IMR-90 (cell line): ENCODE measurements at regions not wholly inside any gene's neighbourhood (a gene's known extent, or its start where the extent isn't known, plus 50 kb on each side); places are given as distances from the start of the nearest gene placed in this dataset.

Experiments
- ATAC-seq: fragments of 200-7000 bp; cut with Tn5 transposase; 2 replicates; pipeline ENCODE4 v1.9.1; 2020; ENCODE audit warnings: low read depth, mild to moderate bottlenecking, moderate library complexity
- BruUV-seq: library from RNA; stranded (reverse); fragments of 400-500 nt; replicated peaks from 2 replicates; lab custom pipeline; 2021; lab: Mats Ljungman, UMichigan
- CTCF ChIA-PET: fragments of 300-600 bp; formaldehyde crosslinking; extraction: SDS; loops from one replicate; lab custom pipeline; 2021; ENCODE audit warnings: antibody characterized with exemption; lab: Yijun Ruan, JAX
- POLR2A ChIA-PET: fragments of 300-600 bp; sonication (Branson Sonifier 250); formaldehyde crosslinking; loops from one replicate; lab custom pipeline; 2022; ENCODE audit warnings: antibody characterized with exemption; ENCODE audit not compliant: unreplicated experiment; lab: Charles Lee
- DNase-seq: peaks from one replicate; pipeline ENCODE4 v3.0.0; 2013
- H2AFZ ChIP-seq: replicated peaks from 2 replicates; pipeline ENCODE3; 2013; ENCODE audit warnings: low read length, mild to moderate bottlenecking; ENCODE audit not compliant: poor library complexity
- H2AK5ac ChIP-seq: 2 replicates; pipeline ENCODE4 v1.6.1; 2013; ENCODE audit warnings: low read depth, low read length, inconsistent platforms
- H2AK9ac ChIP-seq: replicated peaks from 2 replicates; pipeline ENCODE3; 2013; ENCODE audit warnings: mild to moderate bottlenecking, low read depth, low read length, moderate library complexity; ENCODE audit not compliant: poor library complexity
- H2BK120ac ChIP-seq: 2 replicates; pipeline ENCODE4 v1.6.1; 2013; ENCODE audit warnings: low read depth, low read length, inconsistent platforms
- H2BK15ac ChIP-seq: 3 replicates; pipeline ENCODE4 v1.6.1; 2013; ENCODE audit warnings: low read depth, low read length, inconsistent platforms
- H2BK20ac ChIP-seq: 2 replicates; pipeline ENCODE4 v1.6.1; 2013; ENCODE audit warnings: low read depth, mild to moderate bottlenecking, inconsistent platforms, low read length, moderate library complexity
- H2BK5ac ChIP-seq: 2 replicates; pipeline ENCODE4 v1.6.1; 2013; ENCODE audit warnings: mild to moderate bottlenecking, low read depth, low read length, inconsistent platforms; ENCODE audit not compliant: poor library complexity, severe bottlenecking
- H3K14ac ChIP-seq: replicated peaks from 2 replicates; pipeline ENCODE4 v1.6.1; 2013; ENCODE audit warnings: low read depth, low read length, inconsistent platforms
- H3K18ac ChIP-seq: 2 replicates; pipeline ENCODE4 v1.6.1; 2013; ENCODE audit warnings: low read depth, low read length, control low read depth
- H3K23ac ChIP-seq: 2 replicates; pipeline ENCODE4 v1.6.1; 2013; ENCODE audit warnings: low read depth, low read length, inconsistent platforms
- H3K27ac ChIP-seq: 2 replicates; pipeline ENCODE4 v1.5.1; 2013; ENCODE audit warnings: mild to moderate bottlenecking, control low read depth, low read length; ENCODE audit not compliant: insufficient read depth
- H3K27me3 ChIP-seq: 2 replicates; pipeline ENCODE4 v1.6.1; 2013; ENCODE audit warnings: low read length; ENCODE audit not compliant: control insufficient read depth, insufficient read depth
- H3K36me3 ChIP-seq: 2 replicates; pipeline ENCODE4 v1.6.1; 2013; ENCODE audit warnings: low read length, mixed read lengths; ENCODE audit not compliant: control insufficient read depth, insufficient read depth
- H3K4ac ChIP-seq: 2 replicates; pipeline ENCODE4 v1.6.1; 2013; ENCODE audit warnings: low read depth, low read length, inconsistent platforms
- H3K4me1 ChIP-seq: 2 replicates; pipeline ENCODE4 v1.6.1; 2013; ENCODE audit warnings: low read length, mixed read lengths; ENCODE audit not compliant: control insufficient read depth, insufficient read depth
- H3K4me2 ChIP-seq: 2 replicates; pipeline ENCODE4 v1.6.1; 2013; ENCODE audit warnings: low read depth, mild to moderate bottlenecking, control low read depth, low read length, moderate library complexity
- H3K4me3 ChIP-seq: 2 replicates; pipeline ENCODE4 v1.5.1; 2013; ENCODE audit warnings: low read depth, mild to moderate bottlenecking, control low read depth, low read length, moderate library complexity; ENCODE audit not compliant: insufficient read depth
- H3K56ac ChIP-seq: 2 replicates; pipeline ENCODE4 v1.6.1; 2013; ENCODE audit warnings: low read length, inconsistent platforms; ENCODE audit not compliant: insufficient read depth; ENCODE audit errors: extremely low read depth
- H3K79me1 ChIP-seq, 2 experiments: 2 replicates each; pipeline ENCODE4 v1.6.1; 2013; ENCODE audit warnings: low read length in 2 of 2, inconsistent platforms in 1 of 2, low read depth in 1 of 2
- H3K9ac ChIP-seq: 2 replicates; pipeline ENCODE4 v1.6.1; 2013; ENCODE audit warnings: low read depth, low read length, control low read depth
- H3K9me1 ChIP-seq: 2 replicates; pipeline ENCODE4 v1.6.1; 2013; ENCODE audit warnings: low read length, inconsistent platforms; ENCODE audit not compliant: insufficient read depth
- H3K9me3 ChIP-seq: 2 replicates; pipeline ENCODE4 v1.6.1; 2013; ENCODE audit warnings: low read length; ENCODE audit not compliant: control insufficient read depth, insufficient read depth
- H4K20me1 ChIP-seq: 2 replicates; pipeline ENCODE4 v1.6.1; 2013; ENCODE audit warnings: low read length, inconsistent platforms; ENCODE audit not compliant: insufficient read depth
- H4K5ac ChIP-seq: 2 replicates; pipeline ENCODE4 v1.6.1; 2013; ENCODE audit warnings: mild to moderate bottlenecking, low read depth, low read length, control low read depth
- H4K8ac ChIP-seq, 2 experiments: 2 replicates each; pipeline ENCODE4 v1.6.1; 2013; ENCODE audit warnings: low read depth in 2 of 2, low read length in 2 of 2, control low read depth in 1 of 2, inconsistent platforms in 1 of 2
- H4K91ac ChIP-seq: 2 replicates; pipeline ENCODE4 v1.6.1; 2013; ENCODE audit warnings: low read depth, low read length, inconsistent platforms; ENCODE audit not compliant: insufficient read depth
- BHLHE40 ChIP-seq: fragments of 150-350 bp; IDR thresholded peaks from 2 replicates; pipeline ENCODE4 v1.6.1; 2016; ENCODE audit warnings: mild to moderate bottlenecking, low read depth, low read length
- CEBPB ChIP-seq: IDR thresholded peaks from 2 replicates; pipeline ENCODE4 v1.6.1; 2012; ENCODE audit warnings: low read depth, low read length, improper control_type of control experiment
- CHD1 ChIP-seq: IDR thresholded peaks from 2 replicates; pipeline ENCODE4 v1.6.1; 2012; ENCODE audit warnings: low read depth, low read length, improper control_type of control experiment
- FOS ChIP-seq: fragments of 150-350 bp; IDR thresholded peaks from 2 replicates; pipeline ENCODE4 v1.6.1; 2016; ENCODE audit warnings: low read depth, low read length
- MAFK ChIP-seq: IDR thresholded peaks from 2 replicates; pipeline ENCODE4 v1.6.1; 2012; ENCODE audit warnings: low read depth, low read length, improper control_type of control experiment
- MAZ ChIP-seq: IDR thresholded peaks from 2 replicates; pipeline ENCODE4 v1.6.1; 2012; ENCODE audit warnings: low read depth, mild to moderate bottlenecking, low read length, improper control_type of control experiment, moderate library complexity, borderline replicate concordance
- MXI1 ChIP-seq: IDR thresholded peaks from 2 replicates; pipeline ENCODE4 v1.6.1; 2012; ENCODE audit warnings: low read depth, mild to moderate bottlenecking, low read length, moderate library complexity, borderline replicate concordance
- NFE2L2 ChIP-seq: fragments of 150-350 bp; IDR thresholded peaks from 2 replicates; pipeline ENCODE4 v1.6.1; 2016; ENCODE audit warnings: low read depth, mild to moderate bottlenecking, low read length
- POLR2A ChIP-seq: IDR thresholded peaks from 2 replicates; pipeline ENCODE4 v1.6.1; 2012; ENCODE audit warnings: mild to moderate bottlenecking, low read depth, low read length
- RAD21 ChIP-seq: IDR thresholded peaks from 2 replicates; pipeline ENCODE4 v1.6.1; 2012; ENCODE audit warnings: low read length, improper control_type of control experiment
- RCOR1 ChIP-seq: IDR thresholded peaks from 2 replicates; pipeline ENCODE4 v1.6.1; 2012; ENCODE audit warnings: mild to moderate bottlenecking, low read length, improper control_type of control experiment; ENCODE audit not compliant: insufficient replicate concordance
- RFX5 ChIP-seq: IDR thresholded peaks from 2 replicates; pipeline ENCODE4 v1.8.0; 2012; ENCODE audit warnings: low read depth, mild to moderate bottlenecking, low read length, moderate library complexity
- SMC3 ChIP-seq: fragments of 150-350 bp; IDR thresholded peaks from 2 replicates; pipeline ENCODE4 v1.6.1; 2016; ENCODE audit warnings: low read depth, mild to moderate bottlenecking, antibody characterized with exemption, low read length, moderate library complexity
- WGBS, 2 experiments: methylation state at CpG; one replicate each; pipeline versions ENCODE4 v1.1.5 to v1.1.7; 2013; ENCODE audit warnings: missing lambda C conversion rate in 2 of 2; ENCODE audit not compliant: insufficient read length in 1 of 2; ENCODE audit errors: extremely low coverage in 2 of 2; 5-methylcytosine and 5-hydroxymethylcytosine counted together
- dilution Hi-C: fragments of 300-500 bp; cut with HindIII; formaldehyde crosslinking; loops from one replicate; pipeline ENCODE4 v1.14.3; 2018; ENCODE audit warnings: low sequenced_read_pairs; ENCODE audit not compliant: unreplicated experiment
- in situ Hi-C: fragments of 300-500 bp; cut with MboI; formaldehyde crosslinking; loops from 3 replicates; pipeline ENCODE4 v1.14.3; 2019; ENCODE audit warnings: low sequenced_read_pairs, inconsistent platforms, mixed read lengths
- intact Hi-C: fragments of 100-400 bp; cut with micrococcal nuclease; formaldehyde crosslinking; loops from 2 replicates; pipeline ENCODE4 v1.10.0; 2022
- TF ChIP-seq, protein P1 (sequence below): conservative IDR thresholded peaks from 2 replicates; pipeline ENCODE4 v1.5.1; 2012; ENCODE audit warnings: mild to moderate bottlenecking, low read depth, low read length, improper control_type of control experiment
- TF ChIP-seq, protein P2 (sequence below): fragments of 150-350 bp; IDR thresholded peaks from 2 replicates; pipeline ENCODE4 v1.6.1; 2017; ENCODE audit warnings: mild to moderate bottlenecking, antibody characterized with exemption, low read length, low read depth
- TF ChIP-seq, protein P3 (sequence below): fragments of 150-350 bp; IDR thresholded peaks from 2 replicates; pipeline ENCODE4 v1.6.1; 2016; ENCODE audit warnings: low read depth, mild to moderate bottlenecking, low read length, moderate library complexity, borderline replicate concordance

DNA sequence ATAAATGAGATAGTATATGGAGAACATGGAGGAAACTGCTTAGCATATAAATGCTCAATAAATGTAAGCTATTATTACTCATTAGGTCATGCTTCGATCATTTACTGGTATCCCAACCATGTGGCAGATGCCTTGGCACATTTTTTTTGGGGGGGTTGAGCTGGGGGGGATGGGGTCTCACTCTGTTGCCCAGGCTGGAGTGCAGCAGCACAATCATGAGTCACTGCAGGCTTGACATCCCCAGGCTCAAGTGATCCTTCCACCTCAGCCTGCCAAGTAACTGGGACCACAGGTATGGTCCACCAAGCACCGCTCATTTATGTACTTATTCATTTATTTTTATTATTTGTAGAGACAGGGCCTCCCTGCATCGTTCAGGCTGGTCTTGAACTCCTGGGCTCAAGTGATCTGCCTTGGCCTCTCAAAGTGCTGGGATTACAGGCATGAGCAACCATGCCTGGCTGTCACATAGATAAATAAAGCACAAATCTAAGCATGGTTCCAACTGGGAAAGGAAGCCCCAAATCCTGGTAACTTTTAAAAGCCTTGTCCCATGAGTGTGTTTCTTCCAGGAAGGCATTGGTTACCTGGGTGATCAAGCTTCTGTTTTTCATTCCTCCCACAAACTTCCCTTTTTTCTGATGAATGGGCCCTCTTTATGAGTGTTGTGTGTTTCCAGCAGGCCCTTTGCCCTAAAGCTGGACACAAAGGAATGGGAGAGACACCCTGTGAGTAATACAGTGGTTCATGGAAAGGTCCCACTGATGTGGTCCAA is 147.4 kb upstream of the UMPS start:
- ChIA-PET POLR2A (no interaction called here), CTCF (interaction anchor here (0.7 kb wide), 1 partner anchor 25 kb away, joined by 3 read pairs; no protein-coding TSS in a partner anchor)
- Histone ChIP-seq H3K9me3 (no peaks in the 10 kb centered on the region), H2BK20ac (no peak overlapping the region), H2AK9ac (no peak overlapping the region), H2AFZ (no peak overlapping the region), H3K4me2 (no peak overlapping the region), H3K14ac (no peak overlapping the region), H3K4me3 (no peak overlapping the region), H3K79me1 (no peaks in the 10 kb centered on the region), H4K8ac (no peak overlapping the region), H4K5ac (no peak overlapping the region), H3K18ac (no peak overlapping the region), H4K91ac (no peak overlapping the region), H2AK5ac (no peak overlapping the region), H3K4me1 (no peaks in the 10 kb centered on the region; the same call in 1 of the 2 replicates), H3K27ac (no peak overlapping the region), H3K36me3 (no peaks in the 10 kb centered on the region), H3K9ac (no peak overlapping the region), H3K27me3 (peaks cover 58% of the 10 kb centered on the region), H2BK15ac (no peak overlapping the region), H3K56ac (no peak overlapping the region), H3K23ac (no peak overlapping the region), H3K4ac (no peak overlapping the region), H2BK120ac (no peak overlapping the region), H3K9me1 (0 out of 2 replicates have a peak, but pooled peaks cover 2% of the 10 kb centered on the region), H4K20me1 (no peaks in the 10 kb centered on the region; the same call in 1 of the 2 replicates), H2BK5ac (no peak overlapping the region)
- BruUV-seq = no TSS peak
- intact Hi-C loops = no loop called here
- no CpG with 5 or more reads among the region's 3 CpGs for WGBS, 2 experiments
- dilution Hi-C loops = no loop called here
- TF ChIP-seq, protein P1, sequence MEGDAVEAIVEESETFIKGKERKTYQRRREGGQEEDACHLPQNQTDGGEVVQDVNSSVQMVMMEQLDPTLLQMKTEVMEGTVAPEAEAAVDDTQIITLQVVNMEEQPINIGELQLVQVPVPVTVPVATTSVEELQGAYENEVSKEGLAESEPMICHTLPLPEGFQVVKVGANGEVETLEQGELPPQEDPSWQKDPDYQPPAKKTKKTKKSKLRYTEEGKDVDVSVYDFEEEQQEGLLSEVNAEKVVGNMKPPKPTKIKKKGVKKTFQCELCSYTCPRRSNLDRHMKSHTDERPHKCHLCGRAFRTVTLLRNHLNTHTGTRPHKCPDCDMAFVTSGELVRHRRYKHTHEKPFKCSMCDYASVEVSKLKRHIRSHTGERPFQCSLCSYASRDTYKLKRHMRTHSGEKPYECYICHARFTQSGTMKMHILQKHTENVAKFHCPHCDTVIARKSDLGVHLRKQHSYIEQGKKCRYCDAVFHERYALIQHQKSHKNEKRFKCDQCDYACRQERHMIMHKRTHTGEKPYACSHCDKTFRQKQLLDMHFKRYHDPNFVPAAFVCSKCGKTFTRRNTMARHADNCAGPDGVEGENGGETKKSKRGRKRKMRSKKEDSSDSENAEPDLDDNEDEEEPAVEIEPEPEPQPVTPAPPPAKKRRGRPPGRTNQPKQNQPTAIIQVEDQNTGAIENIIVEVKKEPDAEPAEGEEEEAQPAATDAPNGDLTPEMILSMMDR = no peak
- TF ChIP-seq CHD1 (no peak), FOS (no peak), MXI1 (no peak), MAFK (no peak), NFE2L2 (no peak), RFX5 (no peak), RAD21 (no peak), RCOR1 (no peak), CEBPB (no peak), MAZ (no peak), SMC3 (no peak), POLR2A (no peak), BHLHE40 (no peak)
- TF ChIP-seq, protein P2, sequence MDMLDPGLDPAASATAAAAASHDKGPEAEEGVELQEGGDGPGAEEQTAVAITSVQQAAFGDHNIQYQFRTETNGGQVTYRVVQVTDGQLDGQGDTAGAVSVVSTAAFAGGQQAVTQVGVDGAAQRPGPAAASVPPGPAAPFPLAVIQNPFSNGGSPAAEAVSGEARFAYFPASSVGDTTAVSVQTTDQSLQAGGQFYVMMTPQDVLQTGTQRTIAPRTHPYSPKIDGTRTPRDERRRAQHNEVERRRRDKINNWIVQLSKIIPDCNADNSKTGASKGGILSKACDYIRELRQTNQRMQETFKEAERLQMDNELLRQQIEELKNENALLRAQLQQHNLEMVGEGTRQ = no peak
- TF ChIP-seq, protein P3, sequence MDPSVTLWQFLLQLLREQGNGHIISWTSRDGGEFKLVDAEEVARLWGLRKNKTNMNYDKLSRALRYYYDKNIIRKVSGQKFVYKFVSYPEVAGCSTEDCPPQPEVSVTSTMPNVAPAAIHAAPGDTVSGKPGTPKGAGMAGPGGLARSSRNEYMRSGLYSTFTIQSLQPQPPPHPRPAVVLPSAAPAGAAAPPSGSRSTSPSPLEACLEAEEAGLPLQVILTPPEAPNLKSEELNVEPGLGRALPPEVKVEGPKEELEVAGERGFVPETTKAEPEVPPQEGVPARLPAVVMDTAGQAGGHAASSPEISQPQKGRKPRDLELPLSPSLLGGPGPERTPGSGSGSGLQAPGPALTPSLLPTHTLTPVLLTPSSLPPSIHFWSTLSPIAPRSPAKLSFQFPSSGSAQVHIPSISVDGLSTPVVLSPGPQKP = no peak
- in situ Hi-C loops = no loop called here
- no peak for ATAC-seq
- no peak for DNase-seq
